Upper lobe of left lung (tissue), 6 donors: ENCODE measurements at regions not wholly inside any gene's neighbourhood (a gene's known extent, or its start where the extent isn't known, plus 50 kb on each side); places are given as distances from the start of the nearest gene placed in this dataset.
"Not testable (repeated sequence)": the region's sequence is repeated elsewhere in the genome, so short reads cannot be mapped to it uniquely, and the experiment has no call there.

Experiments used
- ATAC-seq, 2 donors: fragments of 200-7000 bp; cut with Tn5 transposase; one replicate each; pipeline ENCODE4 v1.9.1; 2022; ENCODE audit warnings: mild to moderate bottlenecking in 2 of 2, moderate library complexity in 2 of 2; ENCODE audit not compliant: low FRiP score in 2 of 2
- DNase-seq, 2 donors: peaks; one replicate each; pipeline ENCODE4 v3.0.0-alpha.2; 2019 to 2020
- H3K27ac ChIP-seq, 4 donors: fragments of 200-600 bp; sonication (generic); one replicate each; pipeline ENCODE4 v1.5.1; 2016 to 2019
- H3K27me3 ChIP-seq, 4 donors: fragments of 200-600 bp; sonication (generic); one replicate each; pipeline ENCODE4 v1.5.1; 2017 to 2019
- H3K36me3 ChIP-seq, 4 donors: fragments of 200-600 bp; sonication (generic); one replicate each; pipeline ENCODE4 v1.5.1; 2016 to 2019
- H3K4me1 ChIP-seq, 4 donors: fragments of 200-600 bp; sonication (generic); one replicate each; pipeline ENCODE4 v1.5.1; 2018 to 2019
- H3K4me3 ChIP-seq, 4 donors: fragments of 200-600 bp; sonication (generic); one replicate each; pipeline ENCODE4 v1.5.1; 2017 to 2019; ENCODE audit warnings: mild to moderate bottlenecking in 2 of 4, moderate library complexity in 1 of 4
- H3K9me3 ChIP-seq, 4 donors: fragments of 200-600 bp; sonication (generic); one replicate each; pipeline ENCODE4 v1.5.1; 2018 to 2019
- EP300 ChIP-seq, 4 donors: sonication (generic); formaldehyde crosslinking; IDR thresholded peaks; one replicate each; pipeline ENCODE4 v1.5.1; 2017; ENCODE audit warnings: antibody characterized with exemption in 4 of 4, control low read depth in 2 of 4
- WGBS, 2 donors: methylation state at CpG; one replicate each; pipeline ENCODE4 v1.1.5; 2017 to 2018; 5-methylcytosine and 5-hydroxymethylcytosine counted together
- donor health status: DM: no; HTN: no; CAD: no; lungs with moderate emphysema.
- donor health status: DM: no; HTN: yes; CAD: no; lungs with severe emphysema.

- H3K27me3 ChIP-seq, H3K27ac ChIP-seq, H3K9me3 ChIP-seq, ATAC-seq, H3K36me3 ChIP-seq, H3K4me3 ChIP-seq, H3K4me1 ChIP-seq, DNase-seq: not testable (repeated sequence)
- WGBS, 2 donors = 33 to 89% methylated on average over 1 to 2 of the region's 2 CpGs
These were observed 81.1 kb downstream of the THSD1 start for GRCh38 chr13:52324831-52325230.

- H3K9me3 ChIP-seq = no peaks in the 10 kb centered on the region
- no peak for ATAC-seq
- H3K36me3 ChIP-seq = no peaks in the 10 kb centered on the region
- H3K4me1 ChIP-seq = no peaks in the 10 kb centered on the region
- TF ChIP-seq EP300 (IDR thresholded peaks at IDR 0.05) = no peak
- H3K27ac ChIP-seq = no peak overlapping the region
- H3K4me3 ChIP-seq = no peak overlapping the region
- DNase-seq = no peak
- H3K27me3 ChIP-seq = no peaks in the 10 kb centered on the region
- WGBS, 2 donors = 78 to 89% methylated on average over 2 of the region's 2 CpGs
These were observed 86.1 kb downstream of the THSD1 start for GRCh38 chr13:52319876-52320275.

GRCh38 chr13:52309833-52310232 lies 96.1 kb downstream of the THSD1 start:
- H3K36me3 ChIP-seq, H3K4me1 ChIP-seq, H3K4me3 ChIP-seq, DNase-seq, H3K27ac ChIP-seq, H3K27me3 ChIP-seq, H3K9me3 ChIP-seq, ATAC-seq: not testable (repeated sequence)
- WGBS, 2 donors = 77 to 79% methylated on average over 6 of the region's 6 CpGs

- not testable (repeated sequence) for DNase-seq, ATAC-seq, H3K4me3 ChIP-seq, H3K9me3 ChIP-seq, H3K27me3 ChIP-seq, H3K27ac ChIP-seq, H3K36me3 ChIP-seq, H3K4me1 ChIP-seq
- no CpG with 5 or more reads among the region's 1 CpG for WGBS, 2 donors
These were observed 99.6 kb downstream of the THSD1 start for GRCh38 chr13:52306336-52306735.

- not testable (repeated sequence) for H3K36me3 ChIP-seq, DNase-seq, H3K4me1 ChIP-seq, H3K27me3 ChIP-seq, H3K9me3 ChIP-seq, H3K27ac ChIP-seq, H3K4me3 ChIP-seq
- peak in 1 of 2 donors; percentile 15 for ATAC-seq
- WGBS, 2 donors = no CpG with 5 or more reads among the region's 1 CpG
These were observed 102.9 kb downstream of the THSD1 start for GRCh38 chr13:52303098-52303497.

- no CpG with 5 or more reads among the region's 6 CpGs for WGBS, 2 donors
- H3K9me3 ChIP-seq, ATAC-seq: not testable (repeated sequence)
These were observed 103.3 kb downstream of the THSD1 start for GRCh38 chr13:52302688-52303087.

GRCh38 chr13:52301810-52302400 lies 104.1 kb downstream of the THSD1 start:
- H3K27me3 ChIP-seq, H3K36me3 ChIP-seq, H3K9me3 ChIP-seq, DNase-seq, ATAC-seq, H3K4me3 ChIP-seq, H3K27ac ChIP-seq, H3K4me1 ChIP-seq: not testable (repeated sequence)
- WGBS, 2 donors = 83% methylated on average over 2 of the region's 4 CpGs; no CpG with 5 or more reads in 1 of the 2 donors

More at GRCh38 chr13:52302688-52303087, 103.3 kb downstream of the THSD1 start:
- H3K36me3 ChIP-seq, H3K4me1 ChIP-seq, H3K4me3 ChIP-seq, DNase-seq, H3K27ac ChIP-seq, H3K27me3 ChIP-seq: not testable (repeated sequence)

- H3K9me3 ChIP-seq, H3K27ac ChIP-seq, DNase-seq, H3K4me1 ChIP-seq, H3K4me3 ChIP-seq, H3K36me3 ChIP-seq, ATAC-seq, H3K27me3 ChIP-seq: not testable (repeated sequence)
- 63 to 71% methylated on average over 5 of the region's 5 CpGs for WGBS, 2 donors
These were observed 107.8 kb downstream of the THSD1 start for GRCh38 chr13:52298079-52298661.

GRCh38 chr13:52288891-52289290 lies 117.1 kb downstream of the THSD1 start:
- not testable (repeated sequence) for H3K27ac ChIP-seq, ATAC-seq, H3K36me3 ChIP-seq, DNase-seq, H3K27me3 ChIP-seq, H3K4me3 ChIP-seq, H3K4me1 ChIP-seq, H3K9me3 ChIP-seq
- 100% methylated on average over 2 of the region's 6 CpGs; no CpG with 5 or more reads in 1 of the 2 donors for WGBS, 2 donors

GRCh38 chr13:52281387-52281786 lies 122.0 kb upstream of the NEK3 start:
- ATAC-seq, H3K27me3 ChIP-seq, H3K4me1 ChIP-seq, H3K4me3 ChIP-seq, H3K36me3 ChIP-seq, DNase-seq, H3K27ac ChIP-seq, H3K9me3 ChIP-seq: not testable (repeated sequence)
- WGBS, 2 donors = 77 to 92% methylated on average over 2 of the region's 2 CpGs

GRCh38 chr13:52279408-52279807 lies 120.0 kb upstream of the NEK3 start:
- not testable (repeated sequence) for H3K4me3 ChIP-seq, H3K4me1 ChIP-seq, H3K9me3 ChIP-seq, H3K27me3 ChIP-seq, H3K27ac ChIP-seq, H3K36me3 ChIP-seq, DNase-seq, ATAC-seq
- no CpG with 5 or more reads among the region's 1 CpG for WGBS, 2 donors

GRCh38 chr13:52254299-52254698 lies 94.9 kb upstream of the NEK3 start:
- ATAC-seq, H3K27me3 ChIP-seq, H3K4me3 ChIP-seq, H3K27ac ChIP-seq, H3K36me3 ChIP-seq, H3K4me1 ChIP-seq, H3K9me3 ChIP-seq: not testable (repeated sequence)
- WGBS, 2 donors = 92 to 100% methylated on average over 13 to 16 of the region's 24 CpGs
- peak in 1 of 2 donors; percentile 34 for DNase-seq

- not testable (repeated sequence) for H3K27ac ChIP-seq, H3K4me1 ChIP-seq, ATAC-seq, H3K4me3 ChIP-seq, DNase-seq, H3K36me3 ChIP-seq, H3K9me3 ChIP-seq, H3K27me3 ChIP-seq
- 89 to 92% methylated on average over 3 of the region's 3 CpGs for WGBS, 2 donors
These were observed 81.4 kb upstream of the NEK3 start for GRCh38 chr13:52240752-52241151.
